Activated CD4-positive, alpha-beta T cell treated with anti-CD3 and anti-CD28 coated beads, Interleukin-2, amount 10 ng/mL, durations not matched to agents 24 days and 14 days (primary cell): ENCODE measurements at regions not wholly inside any gene's neighbourhood (a gene's known extent, or its start where the extent isn't known, plus 50 kb on each side); places are given as distances from the start of the nearest gene placed in this dataset.
"Not testable (repeated sequence)": the region's sequence is repeated elsewhere in the genome, so short reads cannot be mapped to it uniquely, and the experiment has no call there.

Experiments used
- DNase-seq: peaks from one replicate; pipeline ENCODE4 v3.0.0; 2022
- H3K27ac Mint-ChIP-seq: one replicate; pipeline ENCODE4 v1.8.0; 2022; ENCODE audit warnings: mild to moderate bottlenecking, mixed read lengths
- H3K27me3 Mint-ChIP-seq: one replicate; pipeline ENCODE4 v1.8.0; 2022; ENCODE audit warnings: mixed read lengths
- H3K36me3 Mint-ChIP-seq: one replicate; pipeline ENCODE4 v1.8.0; 2022; ENCODE audit warnings: low read depth, mild to moderate bottlenecking, mixed read lengths
- H3K4me1 Mint-ChIP-seq: one replicate; pipeline ENCODE4 v1.8.0; 2021; ENCODE audit warnings: mixed read lengths
- H3K4me3 Mint-ChIP-seq: one replicate; pipeline ENCODE4 v1.8.0; 2022; ENCODE audit warnings: mild to moderate bottlenecking, moderate library complexity, mixed read lengths
- H3K9me3 Mint-ChIP-seq: one replicate; pipeline ENCODE4 v1.8.0; 2021; ENCODE audit warnings: mixed read lengths
- intact Hi-C: fragments of 100-400 bp; cut with micrococcal nuclease; formaldehyde crosslinking; loops from one replicate; pipeline ENCODE4 v1.15.1; 2023

DNA sequence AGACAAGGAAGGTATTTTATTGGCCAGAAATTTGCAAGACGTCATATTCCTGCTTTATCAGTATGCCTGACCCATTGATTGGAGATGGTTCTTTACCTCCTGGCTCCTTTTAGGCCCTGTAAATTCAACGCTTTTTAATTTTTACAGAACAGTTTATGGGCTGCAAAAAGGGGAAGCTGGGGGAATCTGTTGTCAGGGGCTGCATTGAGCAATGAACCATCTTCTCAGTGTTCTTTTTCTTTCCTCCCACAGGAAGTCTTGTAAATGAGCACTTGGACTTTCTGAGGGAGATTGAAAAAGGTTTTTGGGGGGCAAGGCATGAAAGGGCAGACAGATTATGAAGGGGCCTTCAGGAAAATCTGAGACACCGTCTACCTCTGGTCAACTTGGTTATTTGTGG, 503.6 kb upstream of the TNP1 start:
- Mint-ChIP-seq H3K27me3 (peaks cover 2% of the 10 kb centered on the region), H3K4me1 (no peaks in the 10 kb centered on the region), H3K36me3 (no peaks in the 10 kb centered on the region), H3K4me3 (no peak overlapping the region), H3K27ac (no peak overlapping the region), H3K9me3 (peaks cover 6% of the 10 kb centered on the region)
- no peak for DNase-seq
- intact Hi-C loops: no loop called here

DNA sequence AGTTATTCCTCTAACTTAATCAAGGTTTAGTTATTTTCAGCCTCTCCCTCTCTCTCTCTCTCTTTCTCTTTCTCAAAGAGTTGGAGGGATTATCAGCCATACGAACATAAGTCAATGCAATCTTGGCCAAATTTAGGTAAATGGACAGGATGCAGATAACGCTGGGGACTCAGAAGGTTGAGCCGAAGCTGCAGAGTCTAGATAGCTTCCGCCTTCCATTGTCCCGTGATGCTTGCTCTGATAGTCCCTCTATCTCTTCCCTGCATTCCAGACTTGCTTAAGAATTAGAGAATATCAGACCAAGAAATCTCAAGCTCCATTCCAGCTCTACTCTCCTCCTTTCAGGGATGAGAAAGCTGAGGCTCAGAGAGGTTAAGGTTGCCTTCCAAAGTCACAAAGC, 502.8 kb upstream of the TNP1 start:
- H3K36me3 Mint-ChIP-seq: no peaks in the 10 kb centered on the region
- H3K27ac Mint-ChIP-seq: no peak overlapping the region
- no peaks in the 10 kb centered on the region for H3K4me1 Mint-ChIP-seq
- intact Hi-C loops: no loop called here
- DNase-seq: no peak
- peaks cover 6% of the 10 kb centered on the region for H3K9me3 Mint-ChIP-seq
- peaks cover 2% of the 10 kb centered on the region for H3K27me3 Mint-ChIP-seq
- no peak overlapping the region for H3K4me3 Mint-ChIP-seq

DNA sequence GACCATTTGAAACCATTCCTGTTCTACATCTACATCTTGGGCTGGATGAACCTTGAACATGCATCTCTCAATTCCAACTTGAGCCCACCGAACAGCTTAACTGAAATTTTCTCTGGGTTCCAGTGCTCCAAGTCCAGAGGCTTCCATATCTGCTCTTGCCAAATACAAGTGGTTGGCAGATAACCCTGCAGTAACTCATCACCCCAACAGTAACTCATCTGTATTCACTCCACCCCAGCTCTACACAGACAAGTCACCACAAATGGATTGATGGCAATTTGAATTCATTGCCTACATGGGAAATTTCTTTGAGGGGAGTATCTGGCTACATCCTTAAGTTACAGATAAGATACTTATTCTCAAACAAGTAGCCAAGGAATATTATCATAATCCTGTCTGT, 502.4 kb upstream of the TNP1 start:
- no peak overlapping the region for H3K27ac Mint-ChIP-seq
- H3K9me3 Mint-ChIP-seq: peaks cover 6% of the 10 kb centered on the region
- peaks cover 2% of the 10 kb centered on the region for H3K27me3 Mint-ChIP-seq
- H3K4me3 Mint-ChIP-seq: no peak overlapping the region
- no peaks in the 10 kb centered on the region for H3K36me3 Mint-ChIP-seq
- intact Hi-C loops: no loop called here
- DNase-seq: no peak
- no peaks in the 10 kb centered on the region for H3K4me1 Mint-ChIP-seq

DNA sequence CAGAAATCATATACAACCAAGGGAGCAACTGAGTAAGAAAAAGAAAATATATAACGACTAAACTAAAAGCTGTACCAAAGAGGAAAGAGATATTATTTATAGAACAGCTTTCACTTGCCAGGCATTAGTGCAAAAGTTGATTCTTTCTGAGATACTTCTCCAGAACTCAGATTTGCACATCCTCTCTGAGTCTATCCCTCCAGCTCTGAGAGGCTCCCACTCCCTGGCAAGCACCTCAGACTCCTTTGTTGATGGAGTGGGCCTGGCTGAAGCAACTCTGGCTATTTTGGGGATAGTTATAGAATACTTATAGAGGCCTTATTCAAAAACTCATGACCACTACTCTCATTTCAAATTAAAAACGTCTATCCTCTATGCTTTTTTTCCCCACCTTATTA, 501.6 kb upstream of the TNP1 start:
- Mint-ChIP-seq H3K36me3 (no peaks in the 10 kb centered on the region), H3K4me3 (no peak overlapping the region), H3K27ac (no peak overlapping the region), H3K4me1 (no peaks in the 10 kb centered on the region), H3K9me3 (peaks cover 6% of the 10 kb centered on the region), H3K27me3 (peaks cover 2% of the 10 kb centered on the region)
- DNase-seq: no peak
- intact Hi-C loops: no loop called here

DNA sequence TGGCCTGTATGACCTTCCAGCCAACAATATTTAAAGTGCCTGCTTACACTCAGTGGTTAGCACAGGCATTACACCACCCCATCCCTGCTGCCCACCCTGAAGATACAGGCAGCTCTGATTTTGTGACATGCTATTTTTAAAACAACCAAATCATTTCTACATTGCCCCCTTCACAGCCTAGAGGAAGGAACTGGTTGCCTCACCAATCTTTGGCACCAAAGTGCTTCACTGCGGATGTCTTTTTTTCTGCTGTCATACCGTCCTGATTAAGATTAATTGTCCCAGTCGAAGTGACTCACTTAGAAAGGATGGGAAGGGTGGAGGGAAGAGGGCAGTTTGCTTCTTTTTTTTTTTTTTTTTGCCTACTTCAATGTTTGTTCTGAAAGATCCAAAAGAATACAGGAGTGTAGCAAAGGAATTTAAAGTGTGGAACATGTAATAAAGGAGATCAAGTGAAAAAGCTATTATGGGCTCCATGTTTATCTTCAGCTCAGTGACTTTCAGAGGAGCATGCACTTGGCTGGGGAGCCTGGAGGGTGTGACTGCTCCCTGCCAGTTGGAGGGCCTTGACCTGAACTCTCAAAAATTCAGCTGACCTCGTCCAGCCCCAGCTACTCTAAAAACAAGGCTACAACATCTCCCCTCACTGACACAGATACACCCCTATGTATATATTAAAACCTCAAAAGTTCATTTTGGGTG, 501.1 kb upstream of the TNP1 start:
- H3K4me3 Mint-ChIP-seq: no peak overlapping the region
- H3K9me3 Mint-ChIP-seq: peaks cover 6% of the 10 kb centered on the region

DNA sequence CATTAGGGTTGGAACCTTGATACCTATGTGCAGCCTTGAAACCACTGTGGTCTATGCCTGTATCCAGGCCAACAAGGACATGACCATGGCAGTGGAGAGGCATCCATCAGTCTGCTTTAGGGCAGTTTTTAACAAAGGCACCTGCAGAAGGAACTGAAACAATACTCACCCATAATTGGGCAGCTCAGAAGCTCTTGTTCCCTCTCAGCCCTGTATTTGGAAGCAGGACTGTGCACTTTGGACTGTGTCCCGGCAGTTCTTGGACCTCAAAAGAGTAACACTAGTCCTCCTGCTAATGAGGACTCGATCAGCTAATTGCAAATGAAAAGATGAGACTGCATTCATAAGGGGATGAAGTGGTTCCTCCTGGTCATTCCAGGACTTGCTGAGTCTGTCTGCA, 500.2 kb upstream of the TNP1 start:
- no peak for DNase-seq
- Mint-ChIP-seq H3K4me1 (no peaks in the 10 kb centered on the region), H3K36me3 (no peaks in the 10 kb centered on the region), H3K4me3 (no peak overlapping the region), H3K27me3 (peaks cover 2% of the 10 kb centered on the region), H3K9me3 (peaks cover 6% of the 10 kb centered on the region), H3K27ac (no peak overlapping the region)
- intact Hi-C loops: no loop called here

More for the DNA sequence above, 501.1 kb upstream of the TNP1 start:
- Mint-ChIP-seq H3K36me3 (no peaks in the 10 kb centered on the region), H3K27ac (no peak overlapping the region), H3K27me3 (peaks cover 2% of the 10 kb centered on the region), H3K4me1 (no peaks in the 10 kb centered on the region)
- DNase-seq: no peak
- intact Hi-C loops: no loop called here

DNA sequence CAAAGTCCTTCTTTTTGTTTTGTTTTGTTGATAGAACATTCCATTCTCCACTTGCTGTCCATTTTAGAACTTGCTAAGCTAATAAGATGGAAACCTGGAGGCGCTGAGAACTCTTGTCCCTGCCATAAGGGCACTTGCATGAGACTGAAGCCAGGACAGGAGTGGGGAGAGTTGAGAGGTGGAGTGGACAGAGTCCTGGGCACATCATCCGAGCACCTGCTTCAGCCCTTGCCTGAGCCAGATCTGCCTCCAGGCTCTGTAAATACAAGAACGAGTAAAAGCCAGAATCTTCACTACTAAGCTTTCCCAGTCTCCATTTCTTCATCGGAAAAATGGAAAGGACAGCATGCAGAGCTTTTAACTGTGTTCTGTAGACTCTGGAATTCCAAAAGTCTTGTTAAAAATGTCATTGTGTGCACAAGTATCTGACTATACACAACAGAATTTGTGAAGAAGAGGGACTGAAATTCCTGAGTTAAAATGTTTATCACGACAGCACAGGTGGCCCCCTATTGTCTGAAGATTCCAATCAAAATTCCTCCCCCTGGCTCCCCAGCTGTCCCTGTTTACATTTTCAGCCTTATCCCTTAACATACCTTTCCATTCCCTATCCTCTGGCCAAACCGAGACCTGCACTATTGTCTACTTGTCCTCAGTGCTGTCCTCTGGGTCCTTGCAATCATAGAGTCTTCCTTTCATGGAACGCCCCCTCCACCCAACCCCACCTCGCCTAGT, 498.2 kb upstream of the TNP1 start:
- Mint-ChIP-seq H3K27ac (no peak overlapping the region), H3K4me3 (no peak overlapping the region), H3K4me1 (no peaks in the 10 kb centered on the region), H3K36me3 (no peaks in the 10 kb centered on the region), H3K27me3 (no peaks in the 10 kb centered on the region), H3K9me3 (no peaks in the 10 kb centered on the region)
- intact Hi-C loops: no loop called here
- DNase-seq: no peak

DNA sequence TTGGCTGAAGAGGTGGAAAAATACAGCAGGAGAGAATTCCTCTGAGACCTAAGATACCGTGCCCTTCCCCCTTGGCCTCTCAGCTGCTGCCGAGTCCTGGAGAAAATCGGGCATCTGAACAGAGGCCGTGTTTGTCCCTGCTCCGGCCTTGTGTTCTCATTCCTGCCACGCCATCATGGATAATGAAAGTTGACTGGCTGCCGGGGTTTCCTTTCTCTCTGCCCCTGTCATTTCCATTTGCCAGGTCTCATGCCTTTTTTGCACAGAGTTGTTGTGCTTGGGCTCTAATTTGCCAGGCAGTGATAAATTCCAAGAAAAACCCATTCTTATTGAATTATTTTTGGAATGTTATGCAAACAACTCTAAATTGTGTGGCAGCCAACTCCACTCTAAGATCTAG, 496.9 kb upstream of the TNP1 start:
- intact Hi-C loops: no loop called here
- H3K4me1 Mint-ChIP-seq: no peaks in the 10 kb centered on the region

DNA sequence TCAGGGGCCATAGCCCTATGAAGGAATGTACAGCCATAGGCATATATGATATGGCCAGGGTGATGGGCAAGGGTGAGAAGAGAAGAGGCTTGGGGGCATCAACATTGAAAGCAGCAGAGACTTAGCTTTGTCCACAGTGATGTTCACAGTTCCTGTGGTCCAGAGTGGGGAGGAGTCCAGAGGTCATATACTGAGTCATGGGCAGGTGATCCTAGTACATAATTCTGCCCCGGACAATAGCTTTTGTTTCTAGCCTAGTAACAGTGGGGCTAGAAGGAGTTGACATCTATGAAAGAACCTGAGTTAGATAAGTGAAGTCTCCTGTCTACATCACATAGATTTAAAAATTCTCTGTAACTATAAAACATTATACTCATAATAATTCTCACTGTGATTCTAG, 496.3 kb upstream of the TNP1 start:
- Mint-ChIP-seq H3K9me3 (no peaks in the 10 kb centered on the region), H3K27me3 (no peaks in the 10 kb centered on the region), H3K27ac (no peak overlapping the region), H3K4me1 (no peaks in the 10 kb centered on the region), H3K4me3 (no peak overlapping the region), H3K36me3 (no peaks in the 10 kb centered on the region)
- no peak for DNase-seq
- intact Hi-C loops: no loop called here

More for the DNA sequence above, 496.9 kb upstream of the TNP1 start:
- Mint-ChIP-seq H3K27me3 (no peaks in the 10 kb centered on the region), H3K27ac (no peak overlapping the region), H3K4me3 (no peak overlapping the region), H3K36me3 (no peaks in the 10 kb centered on the region), H3K9me3 (no peaks in the 10 kb centered on the region)
- DNase-seq: no peak

DNA sequence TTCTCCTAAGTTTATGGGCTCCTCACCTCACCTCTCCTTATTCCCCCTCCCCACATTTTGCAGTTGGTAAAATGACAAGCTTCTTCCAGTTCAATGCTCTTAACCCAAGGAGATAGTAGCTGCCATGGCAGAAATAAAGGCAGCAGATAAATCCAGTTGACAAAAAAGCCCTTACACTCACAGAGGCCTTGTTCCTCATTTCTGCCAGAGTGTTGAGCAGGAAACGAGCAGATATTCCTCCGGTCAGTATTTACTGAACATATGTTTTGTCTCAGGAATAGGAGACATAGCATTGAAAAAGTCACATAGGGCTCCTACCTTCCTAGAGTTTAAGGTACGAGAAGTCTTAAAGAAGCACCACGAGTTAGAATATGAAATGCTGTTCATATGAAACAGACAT, 493.7 kb upstream of the TNP1 start:
- intact Hi-C loops: no loop called here
- H3K4me1 Mint-ChIP-seq: no peaks in the 10 kb centered on the region
- DNase-seq: no peak
- peaks cover 3% of the 10 kb centered on the region for H3K9me3 Mint-ChIP-seq
- H3K27me3 Mint-ChIP-seq: no peaks in the 10 kb centered on the region
- H3K4me3 Mint-ChIP-seq: no peak overlapping the region
- no peaks in the 10 kb centered on the region for H3K36me3 Mint-ChIP-seq
- H3K27ac Mint-ChIP-seq: no peak overlapping the region

DNA sequence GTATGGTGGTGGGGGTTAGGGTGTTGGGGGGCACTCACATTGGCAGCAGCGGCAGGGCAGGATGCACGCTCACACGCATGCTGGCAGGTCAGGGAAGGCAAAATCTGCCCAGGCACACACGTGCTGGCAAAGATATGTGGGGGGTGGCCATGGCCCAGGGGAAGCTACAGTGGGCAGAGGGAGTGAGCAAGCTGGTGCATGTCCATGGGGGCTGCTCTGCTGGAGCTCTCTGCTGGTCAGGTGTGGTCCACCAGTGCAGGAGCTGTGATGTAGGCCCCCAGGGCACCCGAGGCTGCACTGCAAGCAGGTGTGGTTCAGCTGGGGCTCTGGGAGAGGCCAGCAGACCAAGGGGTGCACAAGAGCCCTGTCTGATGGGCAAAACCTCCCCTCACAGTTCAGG, 491.5 kb upstream of the TNP1 start:
- Mint-ChIP-seq H3K4me3 (no peak overlapping the region), H3K36me3 (no peaks in the 10 kb centered on the region), H3K27ac (no peak overlapping the region), H3K27me3 (peaks cover 3% of the 10 kb centered on the region), H3K9me3 (peaks cover 8% of the 10 kb centered on the region), H3K4me1 (no peaks in the 10 kb centered on the region)
- intact Hi-C loops: no loop called here
- no peak for DNase-seq

DNA sequence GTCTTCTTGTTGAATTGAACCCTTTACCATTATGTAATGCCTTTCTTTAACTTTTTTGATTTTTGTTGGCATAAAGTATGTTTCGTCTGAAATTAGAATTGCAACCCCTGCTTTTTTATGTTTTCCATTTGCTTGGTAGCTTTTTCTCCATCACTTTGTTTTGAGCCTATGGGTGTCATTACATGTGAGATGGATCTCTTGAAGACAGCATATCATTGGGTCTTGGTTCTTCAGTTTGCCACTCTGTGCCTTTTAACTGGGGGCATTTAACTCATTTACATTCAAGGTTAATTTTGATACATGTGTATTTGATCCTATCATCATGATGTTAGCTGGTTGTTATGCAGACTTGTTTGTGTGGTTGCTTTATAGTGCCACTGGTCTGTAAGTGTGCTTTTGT, 489.4 kb upstream of the TNP1 start:
- no peak for DNase-seq
- Mint-ChIP-seq H3K9me3 (peaks cover 8% of the 10 kb centered on the region), H3K27me3 (peaks cover 3% of the 10 kb centered on the region), H3K36me3 (no peaks in the 10 kb centered on the region), H3K4me1 (no peaks in the 10 kb centered on the region), H3K27ac (no peak overlapping the region), H3K4me3 (no peak overlapping the region)
- intact Hi-C loops: no loop called here

DNA sequence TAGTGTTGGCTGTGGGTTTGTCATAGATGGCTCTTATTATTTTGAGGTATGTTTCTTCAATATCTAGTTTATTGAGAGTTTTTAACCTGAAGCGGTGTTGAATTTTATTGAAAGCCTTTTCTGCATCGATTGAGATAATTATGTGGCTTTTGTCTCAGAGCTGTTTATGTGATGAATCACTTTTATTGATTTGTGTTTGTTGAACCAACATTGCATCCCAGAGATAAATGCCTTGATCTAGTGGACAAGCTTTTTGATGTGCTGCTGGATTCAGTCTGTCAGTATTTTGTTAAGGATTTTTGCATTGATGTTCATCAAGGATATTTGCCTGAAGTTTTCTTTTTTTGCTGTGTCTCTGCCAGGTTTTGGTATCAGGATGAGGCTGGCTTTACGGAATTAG, 487.8 kb upstream of the TNP1 start:
- H3K36me3 Mint-ChIP-seq, H3K27me3 Mint-ChIP-seq, H3K4me1 Mint-ChIP-seq, H3K27ac Mint-ChIP-seq, H3K4me3 Mint-ChIP-seq, DNase-seq, intact Hi-C loops, H3K9me3 Mint-ChIP-seq: not testable (repeated sequence)

DNA sequence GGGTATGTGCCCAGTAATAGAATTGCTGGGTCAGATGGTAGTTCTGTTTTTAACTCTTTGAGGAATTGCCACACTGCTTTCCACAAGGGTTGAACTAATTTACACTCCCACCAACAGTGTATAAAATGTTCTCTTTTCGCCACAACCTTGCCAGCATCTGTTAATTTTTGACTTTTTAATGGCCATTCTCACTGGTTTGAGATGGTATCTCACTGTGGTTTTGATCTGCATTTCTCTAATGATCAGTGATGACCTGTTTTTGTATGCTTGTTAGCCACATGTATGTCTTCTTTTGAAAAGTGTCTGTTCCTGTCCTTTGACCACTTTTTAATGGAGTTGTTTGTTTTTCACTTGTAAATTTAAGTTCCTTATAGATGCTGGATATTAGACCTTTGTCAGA, 486.2 kb upstream of the TNP1 start:
- H3K4me3 Mint-ChIP-seq, H3K9me3 Mint-ChIP-seq, DNase-seq, H3K4me1 Mint-ChIP-seq, H3K27ac Mint-ChIP-seq, H3K27me3 Mint-ChIP-seq, intact Hi-C loops, H3K36me3 Mint-ChIP-seq: not testable (repeated sequence)

DNA sequence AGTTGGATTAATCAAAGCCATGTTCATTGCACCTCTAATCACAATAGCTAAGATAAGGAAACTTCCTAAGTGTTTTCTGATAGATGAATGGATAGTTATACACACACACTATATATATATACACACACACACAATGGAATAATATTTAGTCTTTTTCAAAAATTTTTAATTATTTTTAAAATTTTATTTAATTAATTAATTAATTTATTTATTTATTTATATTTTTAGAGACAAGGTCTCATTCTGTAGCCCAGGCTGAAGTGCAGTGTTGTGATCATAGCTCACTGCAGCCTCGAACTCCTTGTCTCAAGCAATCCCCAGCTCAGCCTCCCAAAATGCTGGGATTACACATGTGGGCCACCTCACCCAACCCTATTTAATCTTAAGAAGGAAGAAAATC, 481.0 kb upstream of the TNP1 start:
- Mint-ChIP-seq H3K27me3 (no peaks in the 10 kb centered on the region), H3K4me3 (no peak overlapping the region), H3K9me3 (no peaks in the 10 kb centered on the region), H3K4me1 (no peaks in the 10 kb centered on the region), H3K36me3 (no peaks in the 10 kb centered on the region), H3K27ac (no peak overlapping the region)
- intact Hi-C loops: no loop called here
- DNase-seq: no peak
